HG02885 (cell line): ENCODE measurements at regions not wholly inside any gene's neighbourhood (a gene's known extent, or its start where the extent isn't known, plus 50 kb on each side); places are given as distances from the start of the nearest gene placed in this dataset.
A peak's percentile ranks its signal among the peaks of the same experiment; 100 is the strongest.
"Not testable (repeated sequence)": the region's sequence is repeated elsewhere in the genome, so short reads cannot be mapped to it uniquely, and the experiment has no call there.

Source experiments
- ATAC-seq: cut with Tn5 transposase; IDR thresholded peaks from one replicate; pipeline ENCODE4 v1.9.1; 2021; ENCODE audit warnings: mild to moderate bottlenecking; ENCODE audit not compliant: unreplicated experiment, poor library complexity

GRCh38 chr7:93830141-93830925 is 60.2 kb downstream of the TFPI2 start:
- ATAC-seq, result no peak

GRCh38 chr7:93828260-93828659 is 62.3 kb downstream of the TFPI2 start:
- peak; percentile 97 for ATAC-seq

DNA sequence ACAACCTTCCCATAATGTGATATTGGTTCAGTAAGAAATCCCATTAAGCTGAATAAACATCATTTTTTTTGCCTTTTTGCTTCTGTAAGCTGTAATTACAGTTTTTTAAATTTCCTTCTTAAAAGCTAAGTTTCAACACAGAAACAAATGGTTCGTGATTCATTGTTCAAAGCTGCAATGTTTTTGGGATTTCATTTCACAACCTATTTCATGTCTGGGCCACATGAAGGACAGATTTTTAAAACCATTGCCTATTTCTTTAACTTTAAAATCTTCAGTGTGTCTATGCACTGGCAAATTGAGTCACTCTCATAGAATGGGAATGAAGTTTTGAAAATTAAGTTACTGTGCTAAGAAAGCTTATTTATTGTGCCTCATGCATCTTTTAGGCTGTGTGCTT is 66.9 kb downstream of the TFPI2 start:
- no peak for ATAC-seq

GRCh38 chr7:93821463-93821862 is 69.1 kb downstream of the TFPI2 start:
- peak; percentile 73 for ATAC-seq

GRCh38 chr7:93819699-93820098 is 70.9 kb downstream of the TFPI2 start:
- no peak for ATAC-seq

- no peak for ATAC-seq
Observed at GRCh38 chr7:93817526-93817925, 73.0 kb downstream of the TFPI2 start.

DNA sequence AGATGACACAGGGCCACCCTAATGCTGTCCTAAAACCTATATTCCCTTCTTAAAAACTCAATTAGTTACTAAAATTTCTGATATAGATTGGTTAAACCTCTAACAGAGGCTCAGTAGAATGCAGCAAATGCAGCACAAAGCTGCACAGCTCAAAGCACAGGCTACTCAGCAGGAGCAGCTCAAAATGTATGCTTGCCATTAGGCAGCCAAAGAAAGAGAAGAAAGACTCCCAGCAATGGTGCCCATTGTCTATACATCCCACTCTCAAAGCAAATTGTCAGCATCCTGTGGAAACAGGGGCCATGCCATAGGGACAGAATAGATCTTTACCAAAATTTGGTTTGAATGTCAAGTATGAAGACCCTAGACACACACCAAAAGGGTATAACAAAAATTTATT is 73.5 kb downstream of the TFPI2 start:
- ATAC-seq, result no peak

DNA sequence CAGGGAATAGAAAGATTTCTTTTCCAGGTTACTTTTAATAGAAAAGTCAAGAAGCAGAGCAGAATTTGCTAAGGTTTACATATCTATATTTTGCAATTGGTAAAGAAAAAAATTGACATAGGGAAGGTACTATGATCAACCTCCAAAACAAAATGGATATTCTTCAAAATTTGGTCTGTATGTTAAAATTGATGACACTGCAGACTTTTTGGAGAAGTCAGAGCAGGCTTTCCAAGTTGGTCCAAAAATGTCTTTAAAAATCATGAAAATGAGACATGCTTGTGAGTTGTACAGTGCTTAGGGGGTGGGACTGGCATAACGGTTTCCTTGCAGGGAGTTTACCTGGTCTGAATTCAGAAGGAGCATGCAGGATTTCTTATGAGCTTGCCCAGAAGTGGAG is 77.0 kb downstream of the TFPI2 start:
- ATAC-seq, result no peak

DNA sequence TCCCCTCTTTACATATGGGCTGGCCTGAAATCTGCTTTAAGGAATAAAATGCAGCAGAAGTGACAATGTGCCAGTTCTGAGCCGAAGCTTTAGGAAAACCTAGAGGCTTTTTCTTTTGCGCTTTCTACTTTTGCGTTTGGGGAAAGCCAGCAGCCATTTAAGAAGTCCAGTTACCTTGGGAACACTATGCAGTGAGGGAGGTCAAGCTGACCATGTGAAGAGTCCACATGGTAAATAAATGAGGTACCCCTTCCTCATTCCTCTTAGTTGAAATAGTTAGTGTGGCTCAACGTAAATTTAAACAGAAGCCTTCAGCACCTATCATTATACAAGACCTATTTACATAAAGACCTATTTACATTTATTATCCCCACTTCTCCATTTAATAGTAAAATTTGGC is 78.5 kb downstream of the TFPI2 start:
- no peak for ATAC-seq

DNA sequence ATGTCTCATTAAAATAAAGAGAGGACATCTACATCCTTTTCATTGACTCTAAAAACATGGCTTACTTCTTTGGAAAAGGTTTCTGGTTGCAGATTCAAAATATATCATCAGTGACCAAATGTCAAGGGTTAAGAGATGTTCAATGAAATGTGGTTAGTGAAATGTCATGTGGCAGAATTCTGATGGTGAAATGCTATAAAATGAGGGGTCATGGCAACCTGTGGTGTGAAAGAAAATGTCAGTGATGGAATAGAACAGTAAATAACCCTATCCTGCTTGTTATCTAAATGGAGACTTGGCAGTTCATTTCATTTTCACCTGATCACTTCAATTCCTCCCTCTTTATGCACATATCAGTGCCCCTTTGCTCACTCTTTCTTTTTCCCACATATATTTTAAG is 79.4 kb downstream of the TFPI2 start:
- ATAC-seq, result no peak

GRCh38 chr7:93810561-93810960 is 80.0 kb downstream of the TFPI2 start:
- no peak for ATAC-seq

GRCh38 chr7:93804726-93805125 is 85.8 kb downstream of the TFPI2 start:
- ATAC-seq, result no peak

GRCh38 chr7:93799750-93800357 is 90.7 kb downstream of the TFPI2 start:
- ATAC-seq, result no peak

DNA sequence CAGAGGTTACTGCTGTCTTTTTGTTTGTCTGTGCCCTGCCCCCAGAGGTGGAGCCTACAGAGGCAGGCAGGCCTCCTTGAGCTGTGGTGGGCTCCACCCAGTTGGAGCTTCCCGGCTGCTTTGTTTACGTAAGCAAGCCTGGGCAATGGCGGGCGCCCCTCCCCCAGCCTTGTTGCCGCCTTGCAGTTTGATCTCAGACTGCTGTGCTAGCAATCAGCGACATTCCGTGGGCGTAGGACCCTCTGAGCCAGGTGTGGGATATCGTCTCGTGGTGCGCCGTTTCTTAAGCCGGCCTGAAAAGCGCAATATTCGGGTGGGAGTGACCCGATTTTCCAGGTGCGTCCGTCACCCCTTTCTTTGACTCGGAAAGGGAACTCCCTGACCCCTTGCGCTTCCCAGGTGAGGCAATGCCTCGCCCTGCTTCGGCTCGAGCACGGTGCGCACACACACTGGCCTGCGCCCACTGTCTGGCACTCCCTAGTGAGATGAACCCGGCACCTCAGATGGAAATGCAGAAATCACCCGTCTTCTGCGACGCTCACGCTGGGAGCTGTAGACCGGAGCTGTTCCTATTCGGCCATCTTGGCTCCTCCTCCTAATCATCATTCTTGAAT is 97.4 kb downstream of the TFPI2 start:
- not testable (repeated sequence) for ATAC-seq

- ATAC-seq, result no peak
Observed at GRCh38 chr7:93779115-93779514, 111.4 kb downstream of the TFPI2 start.

GRCh38 chr7:93778384-93778783 is 112.2 kb downstream of the TFPI2 start:
- ATAC-seq, result no peak

GRCh38 chr7:93773446-93773845 is 117.1 kb downstream of the TFPI2 start:
- no peak for ATAC-seq

- peak; percentile 42 for ATAC-seq
Observed at GRCh38 chr7:93765475-93765874, 125.1 kb downstream of the TFPI2 start.

DNA sequence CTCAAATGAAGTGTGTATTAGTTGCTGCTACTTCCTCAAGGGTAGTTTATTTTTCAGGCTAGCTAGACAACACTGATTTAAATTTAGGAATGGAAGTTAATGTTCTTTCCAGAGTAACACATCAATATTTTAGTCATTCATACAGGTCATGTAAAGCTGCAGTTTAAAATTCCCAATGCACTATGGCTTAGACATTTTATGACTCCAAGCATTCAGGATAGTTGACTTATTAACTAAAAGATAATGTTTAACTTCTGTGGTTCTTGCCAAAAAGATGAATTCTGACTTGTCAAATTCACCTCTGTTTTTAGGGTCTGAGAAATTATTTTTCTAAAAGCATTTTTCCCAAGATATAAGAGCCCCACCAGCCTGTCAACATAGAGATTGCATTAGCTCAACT is 131.9 kb downstream of the TFPI2 start:
- no peak for ATAC-seq

DNA sequence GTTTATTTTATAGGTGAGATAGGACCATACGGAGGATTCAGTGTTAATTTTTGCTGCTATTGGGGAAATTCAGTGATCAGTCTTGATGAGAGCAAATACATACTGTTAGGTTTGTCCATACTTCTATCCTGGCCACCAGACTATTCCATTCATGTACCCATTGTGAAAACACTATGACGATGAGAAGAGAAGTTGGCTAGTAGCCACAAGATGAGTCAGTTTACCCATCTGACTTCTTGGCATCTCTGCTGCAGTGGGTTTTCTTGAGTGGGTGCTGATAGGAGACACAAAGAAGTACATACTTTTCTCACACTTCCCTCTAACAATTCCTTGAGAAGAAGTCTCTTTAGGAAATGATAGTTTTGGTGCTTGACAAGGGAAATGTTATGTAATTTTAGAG is 133.1 kb downstream of the TFPI2 start:
- no peak for ATAC-seq

GRCh38 chr7:93756890-93757289 is 133.7 kb downstream of the TFPI2 start:
- no peak for ATAC-seq

DNA sequence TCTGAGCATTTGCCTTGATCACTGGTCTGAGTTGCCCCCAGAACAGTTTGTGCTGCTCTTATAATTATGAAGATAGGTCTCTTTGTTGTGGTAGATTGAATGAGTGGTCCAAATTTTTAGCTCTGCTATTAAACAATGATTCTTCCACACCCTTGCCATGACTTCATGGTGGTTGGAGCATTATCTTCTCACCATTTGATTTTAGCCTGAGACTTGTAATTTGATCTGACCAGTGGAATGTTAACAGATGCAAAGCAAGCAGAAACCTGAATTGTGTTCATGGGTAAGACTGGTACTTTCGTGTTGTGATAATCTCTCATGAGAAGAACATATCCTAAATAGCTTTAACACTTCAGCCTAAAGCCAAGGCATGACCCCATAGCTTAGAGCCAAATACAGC is 139.1 kb downstream of the TFPI2 start:
- no peak for ATAC-seq
